ENCODE measurements at regions not wholly inside any gene's neighbourhood (a gene's known extent, or its start where the extent isn't known, plus 50 kb on each side); places are given as distances from the start of the nearest gene placed in this dataset.

- no peak for DNase-seq
- POLR2A ChIA-PET, result no interaction called here
- ATAC-seq, result no peak
- Mint-ChIP-seq H3K4me1 (ENCODE audit: low read depth) (no peaks in the 10 kb centered on the region), H3K9me3 (no peaks in the 10 kb centered on the region), H3K4me3 (no peak overlapping the region), H3K27ac (no peak overlapping the region), H3K36me3 (ENCODE audit: low read depth) (no peaks in the 10 kb centered on the region), H3K27me3 (no peaks in the 10 kb centered on the region)
- CTCF ChIA-PET, result no interaction called here
- TF ChIP-seq, protein P1, sequence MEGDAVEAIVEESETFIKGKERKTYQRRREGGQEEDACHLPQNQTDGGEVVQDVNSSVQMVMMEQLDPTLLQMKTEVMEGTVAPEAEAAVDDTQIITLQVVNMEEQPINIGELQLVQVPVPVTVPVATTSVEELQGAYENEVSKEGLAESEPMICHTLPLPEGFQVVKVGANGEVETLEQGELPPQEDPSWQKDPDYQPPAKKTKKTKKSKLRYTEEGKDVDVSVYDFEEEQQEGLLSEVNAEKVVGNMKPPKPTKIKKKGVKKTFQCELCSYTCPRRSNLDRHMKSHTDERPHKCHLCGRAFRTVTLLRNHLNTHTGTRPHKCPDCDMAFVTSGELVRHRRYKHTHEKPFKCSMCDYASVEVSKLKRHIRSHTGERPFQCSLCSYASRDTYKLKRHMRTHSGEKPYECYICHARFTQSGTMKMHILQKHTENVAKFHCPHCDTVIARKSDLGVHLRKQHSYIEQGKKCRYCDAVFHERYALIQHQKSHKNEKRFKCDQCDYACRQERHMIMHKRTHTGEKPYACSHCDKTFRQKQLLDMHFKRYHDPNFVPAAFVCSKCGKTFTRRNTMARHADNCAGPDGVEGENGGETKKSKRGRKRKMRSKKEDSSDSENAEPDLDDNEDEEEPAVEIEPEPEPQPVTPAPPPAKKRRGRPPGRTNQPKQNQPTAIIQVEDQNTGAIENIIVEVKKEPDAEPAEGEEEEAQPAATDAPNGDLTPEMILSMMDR (IDR thresholded peaks at IDR 0.05), result no peak
- intact Hi-C loops (cut with micrococcal nuclease), result no loop called here
Measured at GRCh38 chrX:4978613-4979012, 1250.1 kb downstream of the NLGN4X start.

DNA sequence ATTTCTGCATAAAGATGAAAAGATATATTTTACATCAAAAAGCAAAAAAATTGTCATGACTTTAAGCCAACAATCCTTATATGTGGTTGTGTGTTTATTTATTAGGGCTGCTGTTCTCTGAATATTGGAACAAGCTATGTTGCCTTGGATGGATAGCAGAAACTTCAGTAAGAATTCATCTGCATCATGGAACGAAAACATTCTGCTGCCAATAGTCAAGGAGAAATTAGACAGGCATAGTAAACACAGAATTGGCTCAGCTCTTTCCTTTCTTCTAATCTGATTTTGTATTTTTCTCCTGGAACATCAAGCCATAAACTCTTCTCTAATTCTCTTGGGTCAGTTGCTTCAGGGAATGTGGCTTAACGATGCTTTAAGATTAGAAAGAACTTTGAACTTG lies 1257.0 kb downstream of the NLGN4X start:
- ATAC-seq (no peak), DNase-seq (no peak)
- intact Hi-C loops (cut with micrococcal nuclease), result no loop called here

GRCh38 chrX:4964112-4964511 lies 1250.7 kb upstream of the PRKX start:
- intact Hi-C loops (cut with micrococcal nuclease), result no loop called here
- no peaks in the 10 kb centered on the region for H3K4me1 Mint-ChIP-seq (ENCODE audit: low read depth)
- H3K27me3 Mint-ChIP-seq, result no peaks in the 10 kb centered on the region
- DNase-seq, result no peak
- H3K4me3 Mint-ChIP-seq, result no peak overlapping the region
- ChIA-PET CTCF (no interaction called here), POLR2A (no interaction called here)
- TF ChIP-seq, protein P1 (IDR thresholded peaks at IDR 0.05), result no peak
- no peaks in the 10 kb centered on the region for H3K36me3 Mint-ChIP-seq (ENCODE audit: low read depth)
- H3K9me3 Mint-ChIP-seq, result no peaks in the 10 kb centered on the region
- no peak for ATAC-seq
- no peak overlapping the region for H3K27ac Mint-ChIP-seq

More for the DNA sequence above, 1257.0 kb downstream of the NLGN4X start:
- no peaks in the 10 kb centered on the region for H3K27me3 Mint-ChIP-seq
- no peaks in the 10 kb centered on the region for H3K36me3 Mint-ChIP-seq (ENCODE audit: low read depth)
- H3K27ac Mint-ChIP-seq, result no peak overlapping the region
- CTCF ChIA-PET, result no interaction called here
- TF ChIP-seq, protein P1 (IDR thresholded peaks at IDR 0.05), result no peak
- H3K4me3 Mint-ChIP-seq, result no peak overlapping the region
- H3K9me3 Mint-ChIP-seq, result no peaks in the 10 kb centered on the region
- H3K4me1 Mint-ChIP-seq (ENCODE audit: low read depth), result no peaks in the 10 kb centered on the region
- POLR2A ChIA-PET, result no interaction called here

- CTCF ChIA-PET, result no interaction called here
- H3K27ac Mint-ChIP-seq, result no peak overlapping the region
- no peaks in the 10 kb centered on the region for H3K4me1 Mint-ChIP-seq (ENCODE audit: low read depth)
- intact Hi-C loops (cut with micrococcal nuclease), result no loop called here
- POLR2A ChIA-PET, result no interaction called here
- no peak overlapping the region for H3K4me3 Mint-ChIP-seq
- DNase-seq (no peak), ATAC-seq (no peak)
- no peaks in the 10 kb centered on the region for H3K36me3 Mint-ChIP-seq (ENCODE audit: low read depth)
- H3K9me3 Mint-ChIP-seq, result no peaks in the 10 kb centered on the region
- TF ChIP-seq, protein P1 (IDR thresholded peaks at IDR 0.05), result no peak
- no peaks in the 10 kb centered on the region for H3K27me3 Mint-ChIP-seq
Measured at GRCh38 chrX:4963432-4963831, 1250.0 kb upstream of the PRKX start.

- Mint-ChIP-seq H3K27me3 (no peaks in the 10 kb centered on the region), H3K36me3 (ENCODE audit: low read depth) (no peaks in the 10 kb centered on the region), H3K4me3 (no peak overlapping the region), H3K4me1 (ENCODE audit: low read depth) (no peaks in the 10 kb centered on the region), H3K27ac (no peak overlapping the region), H3K9me3 (no peaks in the 10 kb centered on the region)
- intact Hi-C loops (cut with micrococcal nuclease), result no loop called here
- ATAC-seq (no peak), DNase-seq (no peak)
- ChIA-PET POLR2A (no interaction called here), CTCF (no interaction called here)
- TF ChIP-seq, protein P1 (IDR thresholded peaks at IDR 0.05), result no peak
Measured at GRCh38 chrX:4944767-4945166, 1231.3 kb upstream of the PRKX start.
